ENCODE measurements at regions not wholly inside any gene's neighbourhood (a gene's known extent, or its start where the extent isn't known, plus 50 kb on each side); places are given as distances from the start of the nearest gene placed in this dataset.

- peak; percentile 76 for DNase-seq
These were observed 218.8 kb upstream of the BMP4 start for GRCh38 chr14:54175298-54175942.

- no peak for DNase-seq
These were observed 219.8 kb upstream of the CDKN3 start for GRCh38 chr14:54177019-54177418.

- DNase-seq, result no peak
These were observed 218.9 kb upstream of the CDKN3 start for GRCh38 chr14:54177641-54178621.

- no peak for DNase-seq
These were observed 214.3 kb upstream of the CDKN3 start for GRCh38 chr14:54182419-54183045.

GRCh38 chr14:54186821-54187763 is 209.7 kb upstream of the CDKN3 start:
- no peak for DNase-seq

GRCh38 chr14:54188064-54188666 is 208.6 kb upstream of the CDKN3 start:
- DNase-seq, result no peak

- no peak for DNase-seq
These were observed 207.5 kb upstream of the CDKN3 start for GRCh38 chr14:54189333-54189732.

- no peak for DNase-seq
These were observed 207.0 kb upstream of the CDKN3 start for GRCh38 chr14:54189748-54190354.

- no peak for DNase-seq
These were observed 205.0 kb upstream of the CDKN3 start for GRCh38 chr14:54191846-54192245.

- no peak for DNase-seq
These were observed 204.2 kb upstream of the CDKN3 start for GRCh38 chr14:54192610-54193009.

- DNase-seq, result no peak
These were observed 202.9 kb upstream of the CDKN3 start for GRCh38 chr14:54193871-54194270.

- DNase-seq, result no peak
These were observed 202.3 kb upstream of the CDKN3 start for GRCh38 chr14:54194501-54194900.

- DNase-seq, result no peak
These were observed 199.4 kb upstream of the CDKN3 start for GRCh38 chr14:54197369-54197768.

GRCh38 chr14:54200726-54201125 is 196.1 kb upstream of the CDKN3 start:
- no peak for DNase-seq

GRCh38 chr14:54202288-54202687 is 194.5 kb upstream of the CDKN3 start:
- DNase-seq, result no peak

GRCh38 chr14:54206516-54206915 is 190.3 kb upstream of the CDKN3 start:
- DNase-seq, result no peak

- DNase-seq, result no peak
These were observed 189.7 kb upstream of the CDKN3 start for GRCh38 chr14:54207075-54207474.

GRCh38 chr14:54207476-54208462 is 189.0 kb upstream of the CDKN3 start:
- DNase-seq, result no peak

GRCh38 chr14:54208751-54209150 is 188.1 kb upstream of the CDKN3 start:
- DNase-seq, result no peak

- no peak for DNase-seq
These were observed 187.1 kb upstream of the CDKN3 start for GRCh38 chr14:54209511-54210250.
